ENCODE measurements at regions not wholly inside any gene's neighbourhood (a gene's known extent, or its start where the extent isn't known, plus 50 kb on each side); places are given as distances from the start of the nearest gene placed in this dataset.

GRCh38 chr11:100512475-100512874 lies 174.6 kb upstream of the ARHGAP42 start:
- TF ChIP-seq CTCF (conservative IDR thresholded peaks at IDR 0.05; ENCODE audit: low read depth, low read length), result no peak
- TF ChIP-seq EZH2 (IDR thresholded peaks at IDR 0.05; ENCODE audit: low read length, unreplicated experiment), result no peak

Data from PC-3 (cell line).